ENCODE measurements at regions not wholly inside any gene's neighbourhood (a gene's known extent, or its start where the extent isn't known, plus 50 kb on each side); places are given as distances from the start of the nearest gene placed in this dataset.

GRCh38 chr18:46283268-46283667 lies 179.1 kb downstream of the HAUS1 start:
- H3K4me3 ChIP-seq (ENCODE audit: control insufficient read depth in 1 of 7, extremely low read depth in 1 of 7, insufficient read depth in 4 of 7, low read depth in 2 of 7, low read length in 6 of 7) = no peak overlapping the region
- 64% methylated on average over 6 of the region's 7 CpGs for WGBS (ENCODE audit: insufficient coverage)
- H3K27me3 ChIP-seq (replicated peaks in 2 of 5; ENCODE audit: control insufficient read depth in 4 of 5, insufficient read depth in 5 of 5, low read length in 4 of 5) = peaks cover 0 to 2% (median 0%) of the 10 kb centered on the region in 5 experiments
- H3K9me3 ChIP-seq (ENCODE audit: control extremely low read depth in 1 of 5, control insufficient read depth in 4 of 5, insufficient read depth in 2 of 5, low read depth in 1 of 5, low read length in 4 of 5) = no peaks in the 10 kb centered on the region
- DNase-seq = no peak
- H3K27ac ChIP-seq (ENCODE audit: insufficient read depth in 1 of 2, low read depth in 1 of 2, low read length in 2 of 2, poor library complexity in 1 of 2, severe bottlenecking in 2 of 2) = no peak overlapping the region
- ChIA-PET CTCF (interaction anchor here (0.9 to 8.0 kb wide), 5 partner anchors 9 to 376 kb away, joined by 3 to 112 read pairs (median 33); partner anchors contain the start of gene LOXHD1), POLR2A (no interaction called here)
- peaks cover 0 to 7% (median 2%) of the 10 kb centered on the region in 4 experiments for H3K4me1 ChIP-seq (ENCODE audit: control extremely low read depth in 1 of 4, control insufficient read depth in 4 of 4, insufficient read depth in 4 of 4, low read length in 3 of 4)
- H3K36me3 ChIP-seq (ENCODE audit: control insufficient read depth in 4 of 4, insufficient read depth in 4 of 4, low read length in 3 of 4) = no peaks in the 10 kb centered on the region

- CTCF ChIA-PET = interaction anchor here (1.0 to 8.0 kb wide), 4 partner anchors 60 to 375 kb away, joined by 3 to 112 read pairs (median 52); partner anchors contain the start of gene LOXHD1
- DNase-seq = no peak
- WGBS (ENCODE audit: insufficient coverage) = 76% methylated on average over 3 of the region's 4 CpGs
These were observed 179.7 kb downstream of the HAUS1 start for GRCh38 chr18:46283895-46284295.

GRCh38 chr18:46289463-46289862 lies 185.3 kb downstream of the HAUS1 start:
- CTCF ChIA-PET = interaction anchor here (1.5 to 1.7 kb wide), 2 partner anchors 8 to 43 kb away, joined by 3 to 9 read pairs; no protein-coding TSS in a partner anchor
- POLR2A ChIA-PET = no interaction called here

More at GRCh38 chr18:46283895-46284295, 179.7 kb downstream of the HAUS1 start:
- Histone ChIP-seq H3K27ac (ENCODE audit: insufficient read depth in 1 of 2, low read depth in 1 of 2, low read length in 2 of 2, poor library complexity in 1 of 2, severe bottlenecking in 2 of 2) (no peak overlapping the region), H3K36me3 (ENCODE audit: control insufficient read depth in 4 of 4, insufficient read depth in 4 of 4, low read length in 3 of 4) (no peaks in the 10 kb centered on the region), H3K4me1 (ENCODE audit: control extremely low read depth in 1 of 4, control insufficient read depth in 4 of 4, insufficient read depth in 4 of 4, low read length in 3 of 4) (peaks cover 0 to under 1% (median 0%) of the 10 kb centered on the region in 4 experiments), H3K9me3 (ENCODE audit: control extremely low read depth in 1 of 5, control insufficient read depth in 4 of 5, insufficient read depth in 2 of 5, low read depth in 1 of 5, low read length in 4 of 5) (no peaks in the 10 kb centered on the region), H3K27me3 (replicated peaks in 2 of 5; ENCODE audit: control insufficient read depth in 4 of 5, insufficient read depth in 5 of 5, low read length in 4 of 5) (peaks cover 0 to 2% (median 0%) of the 10 kb centered on the region in 5 experiments), H3K4me3 (ENCODE audit: control insufficient read depth in 1 of 7, extremely low read depth in 1 of 7, insufficient read depth in 4 of 7, low read depth in 2 of 7, low read length in 6 of 7) (no peak overlapping the region)
- POLR2A ChIA-PET = no interaction called here

GRCh38 chr18:46289931-46290330 lies 185.7 kb downstream of the HAUS1 start:
- Histone ChIP-seq H3K27ac (ENCODE audit: insufficient read depth in 1 of 2, low read depth in 1 of 2, low read length in 2 of 2, poor library complexity in 1 of 2, severe bottlenecking in 2 of 2) (no peak overlapping the region), H3K4me3 (ENCODE audit: control insufficient read depth in 1 of 7, extremely low read depth in 1 of 7, insufficient read depth in 4 of 7, low read depth in 2 of 7, low read length in 6 of 7) (no peak overlapping the region), H3K27me3 (replicated peaks in 2 of 5; ENCODE audit: control insufficient read depth in 4 of 5, insufficient read depth in 5 of 5, low read length in 4 of 5) (peaks cover 0 to 5% (median 0%) of the 10 kb centered on the region in 5 experiments), H3K9me3 (ENCODE audit: control extremely low read depth in 1 of 5, control insufficient read depth in 4 of 5, insufficient read depth in 2 of 5, low read depth in 1 of 5, low read length in 4 of 5) (no peaks in the 10 kb centered on the region), H3K36me3 (ENCODE audit: control insufficient read depth in 4 of 4, insufficient read depth in 4 of 4, low read length in 3 of 4) (no peaks in the 10 kb centered on the region), H3K4me1 (ENCODE audit: control extremely low read depth in 1 of 4, control insufficient read depth in 4 of 4, insufficient read depth in 4 of 4, low read length in 3 of 4) (peaks cover 0 to 4% (median 0%) of the 10 kb centered on the region in 4 experiments)
- WGBS (ENCODE audit: insufficient coverage) = 81% methylated on average over 4 of the region's 4 CpGs
- CTCF ChIA-PET = interaction anchor here (1.5 to 1.7 kb wide), 2 partner anchors 9 to 43 kb away, joined by 3 to 9 read pairs; no protein-coding TSS in a partner anchor
- POLR2A ChIA-PET = no interaction called here
- no peak for DNase-seq

More at GRCh38 chr18:46289463-46289862, 185.3 kb downstream of the HAUS1 start:
- Histone ChIP-seq H3K27me3 (replicated peaks in 2 of 5; ENCODE audit: control insufficient read depth in 4 of 5, insufficient read depth in 5 of 5, low read length in 4 of 5) (peaks cover 0 to 5% (median 0%) of the 10 kb centered on the region in 5 experiments), H3K4me1 (ENCODE audit: control extremely low read depth in 1 of 4, control insufficient read depth in 4 of 4, insufficient read depth in 4 of 4, low read length in 3 of 4) (peaks cover 0 to 4% (median 0%) of the 10 kb centered on the region in 4 experiments), H3K36me3 (ENCODE audit: control insufficient read depth in 4 of 4, insufficient read depth in 4 of 4, low read length in 3 of 4) (no peaks in the 10 kb centered on the region), H3K9me3 (ENCODE audit: control extremely low read depth in 1 of 5, control insufficient read depth in 4 of 5, insufficient read depth in 2 of 5, low read depth in 1 of 5, low read length in 4 of 5) (no peaks in the 10 kb centered on the region), H3K27ac (ENCODE audit: insufficient read depth in 1 of 2, low read depth in 1 of 2, low read length in 2 of 2, poor library complexity in 1 of 2, severe bottlenecking in 2 of 2) (no peak overlapping the region), H3K4me3 (ENCODE audit: control insufficient read depth in 1 of 7, extremely low read depth in 1 of 7, insufficient read depth in 4 of 7, low read depth in 2 of 7, low read length in 6 of 7) (no peak overlapping the region)
- WGBS (ENCODE audit: insufficient coverage) = 100% methylated on average over 1 of the region's 3 CpGs
- no peak for DNase-seq

- no peak overlapping the region for H3K4me3 ChIP-seq (ENCODE audit: control insufficient read depth in 1 of 7, extremely low read depth in 1 of 7, insufficient read depth in 4 of 7, low read depth in 2 of 7, low read length in 6 of 7)
- no peak for DNase-seq
These were observed 186.3 kb downstream of the HAUS1 start for GRCh38 chr18:46290440-46291020.

GRCh38 chr18:46291149-46291548 lies 187.0 kb downstream of the HAUS1 start:
- H3K27ac ChIP-seq (ENCODE audit: insufficient read depth in 1 of 2, low read depth in 1 of 2, low read length in 2 of 2, poor library complexity in 1 of 2, severe bottlenecking in 2 of 2) = no peak overlapping the region
- ChIA-PET POLR2A (no interaction called here), CTCF (interaction anchor here (0.9 to 2.2 kb wide), 3 partner anchors 10 to 17 kb away, joined by 3 to 5 read pairs (median 5); no protein-coding TSS in a partner anchor)
- H3K36me3 ChIP-seq (ENCODE audit: control insufficient read depth in 4 of 4, insufficient read depth in 4 of 4, low read length in 3 of 4) = no peaks in the 10 kb centered on the region
- peaks cover 0 to 4% (median 0%) of the 10 kb centered on the region in 4 experiments for H3K4me1 ChIP-seq (ENCODE audit: control extremely low read depth in 1 of 4, control insufficient read depth in 4 of 4, insufficient read depth in 4 of 4, low read length in 3 of 4)
- H3K27me3 ChIP-seq (replicated peaks in 2 of 5; ENCODE audit: control insufficient read depth in 4 of 5, insufficient read depth in 5 of 5, low read length in 4 of 5) = peaks cover 0 to 5% (median 0%) of the 10 kb centered on the region in 5 experiments
- 88% methylated on average over 4 of the region's 4 CpGs for WGBS (ENCODE audit: insufficient coverage)
- H3K4me3 ChIP-seq (ENCODE audit: control insufficient read depth in 1 of 7, extremely low read depth in 1 of 7, insufficient read depth in 4 of 7, low read depth in 2 of 7, low read length in 6 of 7) = no peak overlapping the region
- H3K9me3 ChIP-seq (ENCODE audit: control extremely low read depth in 1 of 5, control insufficient read depth in 4 of 5, insufficient read depth in 2 of 5, low read depth in 1 of 5, low read length in 4 of 5) = no peaks in the 10 kb centered on the region
- peak; percentile 11 to 60 (median 47) for DNase-seq

More at GRCh38 chr18:46290440-46291020, 186.3 kb downstream of the HAUS1 start:
- H3K27ac ChIP-seq (ENCODE audit: insufficient read depth in 1 of 2, low read depth in 1 of 2, low read length in 2 of 2, poor library complexity in 1 of 2, severe bottlenecking in 2 of 2) = no peak overlapping the region
- peaks cover 0 to 4% (median 0%) of the 10 kb centered on the region in 4 experiments for H3K4me1 ChIP-seq (ENCODE audit: control extremely low read depth in 1 of 4, control insufficient read depth in 4 of 4, insufficient read depth in 4 of 4, low read length in 3 of 4)
- H3K27me3 ChIP-seq (replicated peaks in 2 of 5; ENCODE audit: control insufficient read depth in 4 of 5, insufficient read depth in 5 of 5, low read length in 4 of 5) = peaks cover 0 to 5% (median 0%) of the 10 kb centered on the region in 5 experiments
- ChIA-PET POLR2A (no interaction called here), CTCF (interaction anchor here (0.9 to 2.2 kb wide), 4 partner anchors 9 to 42 kb away, joined by 3 to 9 read pairs (median 4); no protein-coding TSS in a partner anchor)
- 80% methylated on average over 7 of the region's 9 CpGs for WGBS (ENCODE audit: insufficient coverage)
- H3K36me3 ChIP-seq (ENCODE audit: control insufficient read depth in 4 of 4, insufficient read depth in 4 of 4, low read length in 3 of 4) = no peaks in the 10 kb centered on the region
- no peaks in the 10 kb centered on the region for H3K9me3 ChIP-seq (ENCODE audit: control extremely low read depth in 1 of 5, control insufficient read depth in 4 of 5, insufficient read depth in 2 of 5, low read depth in 1 of 5, low read length in 4 of 5)

GRCh38 chr18:46293742-46294181 lies 189.6 kb downstream of the HAUS1 start:
- H3K27ac ChIP-seq (ENCODE audit: insufficient read depth in 1 of 2, low read depth in 1 of 2, low read length in 2 of 2, poor library complexity in 1 of 2, severe bottlenecking in 2 of 2) = no peak overlapping the region
- WGBS (ENCODE audit: insufficient coverage) = 56% methylated on average over 3 of the region's 5 CpGs
- H3K9me3 ChIP-seq (ENCODE audit: control extremely low read depth in 1 of 5, control insufficient read depth in 4 of 5, insufficient read depth in 2 of 5, low read depth in 1 of 5, low read length in 4 of 5) = no peaks in the 10 kb centered on the region
- peaks cover 0 to 5% (median 0%) of the 10 kb centered on the region in 5 experiments for H3K27me3 ChIP-seq (replicated peaks in 2 of 5; ENCODE audit: control insufficient read depth in 4 of 5, insufficient read depth in 5 of 5, low read length in 4 of 5)
- H3K4me3 ChIP-seq (ENCODE audit: control insufficient read depth in 1 of 7, extremely low read depth in 1 of 7, insufficient read depth in 4 of 7, low read depth in 2 of 7, low read length in 6 of 7) = no peak overlapping the region
- no peaks in the 10 kb centered on the region for H3K36me3 ChIP-seq (ENCODE audit: control insufficient read depth in 4 of 4, insufficient read depth in 4 of 4, low read length in 3 of 4)
- ChIA-PET CTCF (no interaction called here), POLR2A (no interaction called here)
- H3K4me1 ChIP-seq (ENCODE audit: control extremely low read depth in 1 of 4, control insufficient read depth in 4 of 4, insufficient read depth in 4 of 4, low read length in 3 of 4) = peaks cover 0 to 4% (median 0%) of the 10 kb centered on the region in 4 experiments
- no peak for DNase-seq
